CD1c-positive myeloid dendritic cell (primary cell): ENCODE measurements at regions not wholly inside any gene's neighbourhood (a gene's known extent, or its start where the extent isn't known, plus 50 kb on each side); places are given as distances from the start of the nearest gene placed in this dataset.
"Not testable (repeated sequence)": the region's sequence is repeated elsewhere in the genome, so short reads cannot be mapped to it uniquely, and the experiment has no call there.

Experiments used
- DNase-seq: peaks from one replicate; pipeline ENCODE4 v3.0.0-alpha.2; 2016; ENCODE audit errors: extremely low spot score

DNA sequence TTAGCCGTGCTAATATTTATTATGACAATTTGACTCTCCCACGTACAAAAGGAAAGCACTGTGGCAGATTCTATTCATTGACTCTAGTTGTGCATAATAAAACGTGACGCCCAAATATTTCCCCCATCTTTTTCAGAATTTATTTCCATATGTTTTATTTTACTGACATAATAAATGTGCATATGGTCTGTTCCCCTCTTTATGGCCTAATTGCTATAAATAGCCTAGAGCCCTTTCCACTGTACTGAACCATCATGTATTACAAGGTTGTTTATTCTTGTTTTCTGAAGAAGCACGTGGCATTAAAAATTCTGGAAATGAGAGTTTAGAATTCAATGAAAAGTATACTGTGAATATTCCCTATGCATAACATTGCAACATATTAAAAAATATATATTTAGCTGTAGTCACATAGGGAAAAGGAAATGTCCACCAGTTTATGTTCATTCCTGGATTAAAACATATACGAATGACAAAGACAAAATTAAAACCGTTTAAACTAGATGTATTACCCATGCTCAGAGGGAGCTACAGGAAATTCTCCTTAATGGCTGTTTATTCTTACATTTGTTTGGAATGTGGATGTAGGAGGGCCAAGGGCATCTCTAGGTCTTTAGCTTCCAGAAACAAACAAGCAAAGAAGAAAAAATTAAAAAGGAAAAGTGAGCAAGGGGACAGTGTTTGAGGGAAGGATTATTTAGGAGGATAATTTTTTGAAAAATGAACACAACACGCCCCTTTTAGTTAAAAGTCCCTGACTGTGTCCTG is 122.1 kb upstream of the MMADHC start:
- DNase-seq, result no peak

- no peak for DNase-seq
Observed at GRCh38 chr2:149703281-149703680, 115.7 kb upstream of the MMADHC start.

- no peak for DNase-seq
Observed at GRCh38 chr2:149702571-149702970, 115.0 kb upstream of the MMADHC start.

DNA sequence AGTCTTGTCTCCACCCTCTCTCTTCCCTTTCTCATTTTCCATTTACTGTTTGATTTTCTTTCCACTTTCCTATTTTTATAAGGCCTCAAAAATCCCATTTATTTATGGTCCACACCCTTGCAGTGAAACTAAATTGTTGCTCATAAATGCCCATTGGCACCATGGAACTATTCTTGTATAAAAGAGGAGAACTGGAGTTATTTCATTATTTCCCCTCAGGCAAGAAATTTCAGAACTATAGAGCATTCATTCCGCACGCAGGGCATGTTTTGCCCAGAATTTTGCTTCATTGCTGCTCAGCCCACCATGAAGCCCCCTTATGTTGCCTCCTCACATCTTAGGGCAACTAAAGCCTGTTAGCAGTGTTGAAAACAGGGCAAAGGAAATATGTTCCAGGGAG is 113.7 kb upstream of the MMADHC start:
- DNase-seq, result no peak

GRCh38 chr2:149692961-149693396 is 105.4 kb upstream of the MMADHC start:
- no peak for DNase-seq

- no peak for DNase-seq
Observed at GRCh38 chr2:149690825-149691224, 103.2 kb upstream of the MMADHC start.

DNA sequence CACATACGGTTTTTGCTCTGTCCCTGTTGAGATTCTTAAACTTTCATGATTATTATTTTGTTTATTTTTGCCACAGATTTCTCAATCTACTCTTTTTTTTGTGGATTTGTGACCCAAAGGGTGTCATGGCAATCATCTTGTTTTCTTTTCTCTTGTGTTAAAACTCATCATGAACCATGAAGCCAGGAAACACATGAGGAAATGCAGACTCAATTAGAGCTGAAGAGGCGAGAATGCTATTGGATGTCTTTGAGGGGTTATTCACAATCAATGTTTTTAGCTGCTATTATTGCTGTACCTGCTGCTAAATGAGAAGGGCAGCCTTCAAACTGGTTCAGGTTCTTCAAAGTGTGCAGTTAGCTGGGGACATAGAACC is 99.5 kb upstream of the MMADHC start:
- DNase-seq, result no peak

- DNase-seq, result no peak
Observed at GRCh38 chr2:149686136-149687051, 98.8 kb upstream of the MMADHC start.

DNA sequence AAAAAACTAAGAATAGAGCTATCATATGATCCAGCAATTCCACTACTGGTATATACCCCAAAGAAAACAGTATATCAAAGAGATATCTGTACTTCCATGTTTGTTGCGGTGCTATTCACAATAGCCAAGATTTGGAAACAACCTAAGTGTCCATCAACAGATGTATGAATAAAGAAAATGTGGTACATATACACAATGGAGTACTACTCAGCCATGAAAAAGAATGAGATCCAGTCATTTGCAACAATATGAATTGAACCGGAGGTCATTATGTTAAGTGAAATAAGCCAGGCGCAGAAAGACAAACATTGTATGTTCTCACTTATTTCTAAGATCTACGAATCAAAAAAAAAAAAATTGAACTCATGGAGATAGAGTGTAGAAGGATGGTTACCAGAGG is 97.8 kb upstream of the MMADHC start:
- not testable (repeated sequence) for DNase-seq

DNA sequence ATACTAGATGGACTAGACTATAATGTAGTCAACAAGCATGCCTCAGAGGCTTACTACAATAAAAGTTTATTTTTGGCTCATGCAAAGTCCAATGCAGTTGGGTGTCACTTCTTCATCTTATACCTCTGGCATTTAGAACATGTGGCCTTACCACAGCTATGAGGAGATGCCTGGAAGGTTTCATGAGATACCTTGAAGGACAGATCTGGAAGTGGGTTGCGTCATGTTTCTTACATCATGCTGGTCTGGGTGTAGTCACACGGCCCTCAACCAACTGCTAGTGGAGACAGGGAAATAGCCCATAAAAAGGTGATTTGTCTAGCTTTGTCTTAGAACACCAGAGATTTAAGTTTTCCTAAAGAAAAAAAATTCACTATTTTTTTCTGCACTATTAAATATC is 91.7 kb upstream of the MMADHC start:
- DNase-seq, result no peak

GRCh38 chr2:149677416-149677815 is 89.8 kb upstream of the MMADHC start:
- DNase-seq, result no peak

DNA sequence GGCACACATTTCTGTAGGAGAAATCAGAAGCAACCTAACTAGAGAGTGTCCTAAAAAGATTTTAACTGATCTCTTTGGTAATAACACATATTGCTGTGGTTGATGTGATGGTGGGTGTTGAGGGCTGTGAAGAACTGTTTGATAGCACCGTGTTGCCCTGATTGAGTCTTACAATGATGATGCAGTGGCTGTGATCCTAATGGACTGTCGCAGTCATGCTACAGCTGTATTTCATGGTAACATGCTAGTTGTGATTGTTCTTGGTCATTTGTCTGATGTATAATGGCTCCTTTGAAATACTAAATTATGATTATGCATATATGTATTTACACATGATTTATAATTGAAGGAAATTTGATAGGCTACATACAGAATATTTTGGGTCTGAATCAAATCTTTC is 82.5 kb upstream of the MMADHC start:
- DNase-seq, result no peak

- DNase-seq, result no peak
Observed at GRCh38 chr2:149666809-149667320, 79.3 kb upstream of the MMADHC start.

- DNase-seq, result no peak
Observed at GRCh38 chr2:149664896-149665295, 77.3 kb upstream of the MMADHC start.

DNA sequence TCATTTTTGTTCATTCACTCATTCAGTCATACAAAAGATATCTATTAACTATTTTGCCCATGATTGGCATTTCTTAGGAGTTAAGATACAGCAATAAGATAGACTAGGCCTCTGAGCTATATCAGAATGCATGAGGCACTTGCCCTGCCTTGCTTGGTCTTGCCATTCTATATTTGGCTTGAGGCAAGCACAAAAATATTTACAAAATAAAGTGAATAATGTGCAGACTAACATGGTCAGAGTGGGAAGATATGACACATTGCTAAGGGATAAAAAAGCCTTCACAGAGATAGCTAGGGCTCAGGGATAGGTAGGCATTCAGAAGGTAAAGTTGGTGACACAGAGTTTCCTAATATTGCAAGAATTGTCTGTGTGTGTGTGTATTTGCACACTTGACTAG is 75.0 kb upstream of the MMADHC start:
- DNase-seq, result no peak

DNA sequence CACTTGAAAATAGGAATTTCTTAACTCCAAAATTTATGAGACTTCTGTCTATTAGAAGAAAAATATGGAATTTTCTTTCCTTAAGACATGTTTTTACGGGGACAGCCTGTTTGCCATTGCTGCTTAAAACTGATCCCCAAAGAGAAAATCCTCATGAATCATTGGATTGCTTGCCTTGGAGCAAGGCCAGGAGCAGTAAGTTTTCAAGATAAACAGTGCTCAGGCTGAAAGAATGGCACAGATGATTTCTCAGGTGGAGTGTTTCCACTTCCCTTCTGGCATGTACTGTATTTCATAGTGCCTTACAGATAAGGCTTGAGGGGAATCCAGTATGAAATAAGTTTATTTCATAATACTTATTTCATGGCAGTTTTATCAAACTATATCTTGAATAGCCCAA is 74.3 kb upstream of the MMADHC start:
- DNase-seq, result no peak

DNA sequence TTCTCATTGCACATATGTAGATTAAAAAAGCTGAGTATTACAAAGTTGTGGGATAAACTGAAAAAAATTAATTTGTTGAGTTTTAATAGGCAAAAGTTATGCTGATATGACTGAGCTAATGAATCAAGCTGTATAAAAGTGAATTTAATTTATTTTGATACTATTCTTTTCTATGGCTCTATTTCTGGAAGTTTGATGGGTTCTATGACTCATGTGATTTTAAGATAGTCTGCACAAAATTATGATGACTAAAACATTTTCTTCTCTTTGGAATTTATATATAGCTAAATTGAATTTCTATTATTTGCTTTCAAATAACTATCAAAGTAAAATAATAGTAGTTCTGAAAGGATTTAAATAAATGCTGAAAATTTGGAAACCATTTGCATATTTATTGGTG is 71.0 kb upstream of the MMADHC start:
- no peak for DNase-seq

- DNase-seq, result no peak
Observed at GRCh38 chr2:149657401-149658040, 69.9 kb upstream of the MMADHC start.

- no peak for DNase-seq
Observed at GRCh38 chr2:149656996-149657395, 69.4 kb upstream of the MMADHC start.

DNA sequence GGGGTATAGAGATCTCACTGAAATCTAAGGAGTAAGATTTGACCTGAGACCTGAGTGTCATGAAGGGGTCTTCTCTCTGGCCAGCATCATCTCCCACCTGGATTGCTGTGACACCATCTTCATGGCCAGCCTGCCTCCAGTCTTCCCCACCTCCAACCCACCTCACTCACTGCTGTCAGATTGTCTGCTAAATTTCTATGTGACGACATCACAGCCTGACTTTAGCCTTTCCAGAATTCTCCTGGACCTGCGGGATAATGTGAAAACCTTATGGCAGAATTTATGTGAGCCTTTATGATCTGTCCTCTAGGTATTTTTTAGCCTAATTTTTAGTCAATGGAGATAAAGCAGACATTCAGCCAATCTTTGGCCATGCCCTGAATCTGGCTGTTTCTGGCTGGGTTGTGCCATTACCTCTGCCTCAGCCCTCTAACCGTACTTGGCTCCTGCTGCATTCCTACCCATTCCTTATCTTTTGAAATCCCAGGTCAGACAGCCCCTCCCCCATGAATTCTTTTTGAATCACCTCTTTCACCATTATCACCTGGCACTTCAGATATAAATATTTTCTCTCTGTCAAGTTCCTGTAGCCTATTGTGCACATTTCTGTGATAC is 66.4 kb upstream of the MMADHC start:
- DNase-seq, result no peak

GRCh38 chr2:149652926-149653325 is 65.4 kb upstream of the MMADHC start:
- no peak for DNase-seq

DNA sequence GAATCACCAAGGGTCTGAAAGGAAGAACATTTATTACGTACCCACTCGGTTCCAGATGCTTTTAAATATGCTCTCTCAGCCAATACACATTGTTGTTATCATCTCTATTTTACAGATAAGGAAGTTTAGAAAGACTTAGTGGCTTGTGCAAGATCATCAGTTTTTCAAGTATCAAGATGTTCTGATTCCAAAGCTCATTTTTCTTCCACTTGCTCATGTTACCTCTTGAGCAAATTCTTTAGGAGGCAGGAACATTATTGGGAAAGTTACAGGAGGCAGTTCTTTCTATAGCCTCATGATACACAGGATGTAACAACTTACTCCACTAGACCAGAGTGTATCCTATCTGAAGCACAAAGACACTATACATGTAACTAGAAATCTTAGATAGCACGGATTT is 65.0 kb upstream of the MMADHC start:
- no peak for DNase-seq
